IPS-NIHi7 (cell line): ENCODE measurements at regions not wholly inside any gene's neighbourhood (a gene's known extent, or its start where the extent isn't known, plus 50 kb on each side); places are given as distances from the start of the nearest gene placed in this dataset.
"Not testable (repeated sequence)": the region's sequence is repeated elsewhere in the genome, so short reads cannot be mapped to it uniquely, and the experiment has no call there.

Experiments used
- DNase-seq: peaks from one replicate; pipeline ENCODE4 v3.0.0; 2012; ENCODE audit warnings: mixed read lengths; ENCODE audit errors: extremely low spot score

- DNase-seq: no peak
Measured at GRCh38 chr22:49512487-49513165, 315.0 kb downstream of the BRD1 start.

- DNase-seq: not testable (repeated sequence)
Measured at GRCh38 chr22:49511393-49512189, 316.1 kb downstream of the BRD1 start.

DNA sequence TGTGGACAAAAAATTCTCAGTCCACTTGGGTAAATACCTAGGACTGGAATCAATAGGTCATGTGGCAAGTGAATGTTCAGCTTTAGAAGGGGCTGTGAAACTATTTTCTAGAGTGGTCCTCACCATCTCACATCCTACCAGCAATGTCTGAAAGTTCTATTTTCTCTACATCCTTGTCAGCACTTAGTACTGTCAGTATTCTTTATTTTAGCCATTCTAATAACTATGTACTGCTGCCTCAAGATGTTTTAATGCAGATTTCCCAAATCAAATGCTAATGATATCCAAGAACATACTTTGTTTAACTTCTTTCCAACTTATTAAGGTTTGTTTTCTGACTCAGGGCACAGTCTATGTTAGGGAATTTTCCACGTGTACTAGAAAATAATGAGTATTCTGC, 317.0 kb downstream of the BRD1 start:
- no peak for DNase-seq

DNA sequence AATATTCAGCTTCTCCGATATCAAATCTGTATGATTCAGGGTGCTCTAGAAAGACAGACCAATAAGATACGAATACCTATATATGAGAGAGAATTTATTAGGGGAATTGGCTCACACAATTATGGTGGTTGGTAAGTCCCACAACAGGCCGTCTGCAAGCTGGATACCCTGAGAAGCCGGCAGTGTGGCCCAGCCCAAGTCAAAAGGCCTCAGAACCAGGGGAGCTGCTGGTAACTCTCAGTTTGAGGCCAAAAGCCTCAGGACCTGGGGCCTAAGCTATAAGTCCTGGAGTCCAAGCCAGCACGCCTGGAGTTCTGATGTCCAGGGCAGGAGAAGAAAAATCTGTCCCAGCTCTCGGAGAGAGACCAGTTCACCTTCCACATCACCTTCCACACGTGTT, 318.7 kb downstream of the BRD1 start:
- DNase-seq: no peak

DNA sequence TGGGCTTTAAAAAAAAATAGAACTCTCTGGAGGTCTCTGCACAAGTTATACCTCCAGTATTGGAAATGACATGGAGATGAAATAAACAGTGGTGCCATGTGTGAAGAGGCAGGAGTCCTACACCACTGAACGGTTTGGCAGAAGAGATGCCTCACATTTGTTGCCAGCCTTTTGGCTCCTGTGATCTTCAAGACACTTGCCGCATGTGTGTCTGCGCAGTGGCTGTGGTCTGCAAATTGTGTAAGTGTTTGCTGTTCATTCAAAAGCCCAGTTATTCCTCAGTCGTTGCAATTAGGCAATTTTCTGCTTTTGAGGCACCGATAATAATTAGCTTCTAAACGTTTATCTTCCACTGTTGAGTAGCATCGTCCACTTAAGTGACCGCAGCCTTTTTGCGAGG, 319.1 kb downstream of the BRD1 start:
- no peak for DNase-seq

GRCh38 chr22:49507607-49508292, 319.9 kb downstream of the BRD1 start:
- no peak for DNase-seq

DNA sequence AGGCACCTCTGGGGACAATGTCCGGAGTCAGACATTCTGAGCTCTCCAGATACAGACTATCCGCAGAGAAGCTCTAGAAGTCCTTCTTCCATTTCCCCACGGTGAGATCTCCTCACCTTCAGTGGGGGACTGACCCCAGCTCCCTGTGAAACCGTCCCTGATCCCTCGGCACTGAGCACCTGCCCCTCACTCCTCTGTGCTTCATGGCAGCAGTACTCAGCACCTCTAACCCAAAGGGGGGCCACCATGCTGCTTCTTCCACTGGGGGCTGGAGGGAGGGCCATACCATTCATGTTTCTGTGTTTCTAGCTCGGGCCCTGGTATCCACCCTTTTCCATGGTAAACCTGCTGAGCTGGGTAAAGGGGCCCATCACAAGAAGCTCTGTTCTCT, 321.7 kb downstream of the BRD1 start:
- no peak for DNase-seq

GRCh38 chr22:49505337-49506009, 322.2 kb downstream of the BRD1 start:
- no peak for DNase-seq

- no peak for DNase-seq
Measured at GRCh38 chr22:49503896-49504521, 323.7 kb downstream of the BRD1 start.

DNA sequence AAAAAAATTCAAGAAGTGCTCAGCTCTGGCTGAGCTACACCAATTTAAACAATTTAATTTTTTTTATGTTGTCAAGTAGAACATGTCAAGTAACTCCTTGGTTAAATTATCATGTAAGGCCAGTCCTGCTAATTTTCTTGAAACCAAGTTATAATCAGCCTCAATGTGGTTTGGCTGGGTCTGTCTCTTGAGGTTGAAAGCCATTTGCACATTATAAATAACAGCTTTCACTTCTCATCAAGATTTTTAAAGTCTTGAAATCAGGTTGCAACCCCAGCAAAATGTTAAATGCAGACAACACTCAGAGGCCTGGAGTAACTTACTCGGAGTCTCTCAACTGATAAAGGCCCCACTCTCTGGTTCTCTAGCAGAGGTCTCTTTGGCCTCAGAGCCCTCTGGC, 324.4 kb downstream of the BRD1 start:
- DNase-seq: no peak

DNA sequence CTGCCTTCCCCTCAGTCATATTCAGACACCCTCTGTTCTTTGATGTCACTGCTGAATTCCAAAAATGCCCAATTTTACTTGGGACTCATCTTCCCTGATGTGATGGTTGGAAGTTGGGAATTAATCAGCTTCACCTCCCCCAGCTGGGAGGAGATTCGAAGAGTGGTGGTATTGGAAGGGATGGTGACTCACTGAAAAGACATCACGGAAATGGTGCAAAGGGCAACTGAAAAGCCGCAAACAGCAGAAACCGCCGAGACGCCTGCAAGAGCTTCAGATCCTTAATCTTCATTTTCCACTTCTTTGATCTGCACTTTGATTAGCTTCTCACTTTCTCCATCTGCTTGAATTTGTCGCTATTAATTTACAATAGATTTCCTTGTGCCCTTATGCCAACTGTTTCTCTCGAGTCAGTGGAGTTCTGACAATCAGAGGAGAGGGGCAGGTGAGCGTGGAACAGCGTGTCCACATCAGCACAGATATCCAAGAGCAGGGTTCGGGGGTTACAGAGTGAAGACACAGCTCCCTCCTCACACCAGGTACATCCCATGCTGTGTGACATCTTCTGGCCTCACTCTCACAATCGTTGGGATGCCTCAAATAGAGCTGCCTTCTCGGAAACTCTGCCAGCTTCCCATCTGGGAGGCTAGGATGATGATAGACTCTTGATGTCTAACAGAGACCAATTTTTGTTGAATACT, 325.4 kb downstream of the BRD1 start:
- peak; percentile 50 for DNase-seq

- no peak for DNase-seq
Measured at GRCh38 chr22:49500942-49501395, 326.7 kb downstream of the BRD1 start.

DNA sequence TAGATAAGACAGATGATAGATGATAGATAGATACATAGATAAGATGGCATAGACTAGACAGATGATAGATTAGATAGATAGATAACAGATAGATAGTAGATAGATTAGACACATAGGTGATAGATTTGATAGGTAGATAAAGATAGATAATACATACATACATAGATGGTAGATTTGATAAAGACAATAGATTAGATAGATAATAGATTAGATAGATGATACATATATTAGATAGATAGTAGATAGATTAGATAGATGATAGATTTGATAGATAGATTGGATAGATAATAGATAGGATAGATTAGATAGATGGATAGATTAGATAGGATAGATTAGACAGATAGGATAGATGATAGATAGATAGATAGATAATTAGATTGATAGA, 327.6 kb downstream of the BRD1 start:
- no peak for DNase-seq

GRCh38 chr22:49499433-49500075, 328.1 kb downstream of the BRD1 start:
- no peak for DNase-seq

DNA sequence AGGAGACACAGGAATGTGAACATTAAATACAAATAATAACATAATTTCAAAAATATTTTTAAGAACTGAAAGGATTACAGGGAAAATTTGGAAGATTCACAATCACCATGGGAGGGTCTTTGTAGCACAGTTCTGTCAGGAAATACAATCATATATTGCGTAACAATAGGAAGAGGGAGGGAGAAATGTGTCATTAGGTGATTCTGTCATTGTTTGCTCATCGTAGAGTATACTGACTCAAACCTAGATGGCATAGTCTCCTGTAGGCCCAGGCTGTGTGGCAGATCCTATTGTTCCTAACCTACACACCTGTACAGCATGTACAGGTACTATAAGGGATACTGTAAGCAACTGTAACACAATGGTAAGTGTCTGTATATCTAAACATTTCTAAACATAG, 330.4 kb downstream of the BRD1 start:
- DNase-seq: no peak

DNA sequence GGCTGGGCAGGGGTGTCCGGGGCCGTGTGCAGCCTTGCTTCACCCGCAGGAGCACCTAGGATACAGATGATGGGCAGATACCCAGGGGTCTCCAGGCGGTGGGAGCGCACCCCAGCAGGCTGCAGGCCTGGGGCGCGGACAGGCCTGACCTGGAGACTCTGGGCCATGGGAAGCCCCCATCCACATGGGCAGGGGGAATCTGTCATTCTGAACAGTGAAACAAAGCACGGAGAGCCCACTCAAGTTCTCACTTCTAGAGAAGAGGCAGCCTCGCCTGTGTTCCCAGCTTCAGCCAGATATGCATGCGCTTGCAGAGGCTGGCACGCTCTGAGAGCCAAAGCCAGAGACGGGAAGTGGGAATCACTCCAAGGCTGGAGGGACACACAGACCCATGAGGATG, 333.1 kb downstream of the BRD1 start:
- no peak for DNase-seq

- DNase-seq: no peak
Measured at GRCh38 chr22:49492741-49493251, 334.9 kb downstream of the BRD1 start.

DNA sequence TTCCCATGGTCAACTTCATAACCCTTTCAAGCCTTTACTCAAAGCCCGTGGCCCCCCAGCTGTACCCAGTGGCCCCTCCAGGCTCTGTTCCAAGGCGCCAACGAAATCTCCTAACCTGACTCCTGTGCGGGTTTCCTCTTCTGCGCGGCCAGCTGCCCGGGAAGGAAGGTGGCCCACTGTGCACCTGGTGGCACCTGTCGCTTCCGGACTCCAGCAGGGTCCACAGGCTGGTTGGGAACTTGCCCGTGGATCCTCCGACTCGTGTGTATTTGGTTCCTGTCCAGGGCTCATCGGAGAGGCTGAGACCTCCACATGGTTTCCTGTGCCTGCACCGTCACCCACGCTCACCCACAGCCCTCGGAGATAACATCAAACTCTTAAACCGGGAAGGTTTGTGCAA, 335.4 kb downstream of the BRD1 start:
- DNase-seq: no peak

DNA sequence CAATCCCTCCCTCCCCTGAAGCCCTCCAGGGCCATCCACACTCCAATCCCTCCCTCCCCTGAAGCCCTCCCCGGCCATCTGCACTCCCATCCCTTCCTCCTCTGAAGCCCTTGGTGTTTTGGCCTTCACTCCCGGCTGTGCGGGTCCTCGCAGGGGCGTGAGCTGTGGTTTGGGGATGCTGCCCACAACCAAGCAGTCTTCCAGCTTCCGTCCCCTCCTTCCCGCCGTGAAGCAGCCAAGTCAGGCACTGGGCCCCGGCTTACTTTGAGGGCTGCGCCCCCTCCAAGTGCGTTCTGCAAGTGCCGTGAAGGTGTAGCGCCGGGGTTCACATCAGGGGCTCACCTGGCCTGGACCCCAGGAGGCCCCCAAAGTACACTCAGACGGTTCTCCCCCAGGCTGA, 335.9 kb downstream of the BRD1 start:
- no peak for DNase-seq

DNA sequence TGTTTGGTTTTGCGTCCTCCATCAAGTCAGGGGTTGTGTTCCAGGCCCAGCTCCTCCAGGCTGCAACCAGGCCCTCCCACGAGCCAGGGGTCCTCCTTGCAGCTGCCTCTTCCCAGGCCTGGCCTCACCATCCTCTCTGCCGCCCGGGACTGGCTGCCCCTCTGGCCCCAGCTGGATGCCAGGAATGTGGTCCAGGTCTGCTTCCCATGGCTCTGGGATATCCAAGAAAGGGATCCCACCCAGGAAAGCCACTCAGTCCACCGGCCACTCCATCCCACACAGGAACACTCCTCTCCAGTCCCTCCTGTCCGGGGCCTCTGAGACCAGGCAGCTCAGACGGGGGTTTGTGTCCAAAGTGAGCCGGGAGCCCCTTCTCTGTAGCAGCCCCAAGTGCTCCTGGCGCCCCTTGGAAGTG, 336.4 kb downstream of the BRD1 start:
- no peak for DNase-seq
